Muscle of arm (tissue), 1 donor: ENCODE measurements at regions not wholly inside any gene's neighbourhood (a gene's known extent, or its start where the extent isn't known, plus 50 kb on each side); places are given as distances from the start of the nearest gene placed in this dataset.

Source experiments
- DNase-seq: peaks from one replicate; pipeline ENCODE4 v3.0.0-alpha.2; 2013

DNA sequence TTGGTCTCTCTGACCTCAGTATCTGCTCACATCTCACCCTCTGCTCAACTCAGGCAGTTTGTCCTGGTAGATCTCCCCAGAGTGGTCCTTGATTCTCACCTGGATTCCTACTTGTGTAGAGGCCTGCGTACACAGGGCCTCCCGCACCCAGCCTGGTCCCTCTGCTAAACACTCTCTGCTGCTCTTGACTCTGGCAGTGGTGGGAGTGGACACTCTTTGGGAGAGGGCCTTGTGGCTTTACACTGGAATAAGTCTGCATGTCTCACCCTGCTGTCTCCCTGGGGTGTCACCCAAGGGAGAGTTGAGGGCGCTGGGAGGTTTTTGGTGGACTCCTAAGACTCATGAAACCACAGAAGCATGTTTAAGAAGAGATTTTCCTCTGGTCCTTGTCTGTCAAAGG, 57.3 kb upstream of the ECI2 start:
- no peak for DNase-seq

DNA sequence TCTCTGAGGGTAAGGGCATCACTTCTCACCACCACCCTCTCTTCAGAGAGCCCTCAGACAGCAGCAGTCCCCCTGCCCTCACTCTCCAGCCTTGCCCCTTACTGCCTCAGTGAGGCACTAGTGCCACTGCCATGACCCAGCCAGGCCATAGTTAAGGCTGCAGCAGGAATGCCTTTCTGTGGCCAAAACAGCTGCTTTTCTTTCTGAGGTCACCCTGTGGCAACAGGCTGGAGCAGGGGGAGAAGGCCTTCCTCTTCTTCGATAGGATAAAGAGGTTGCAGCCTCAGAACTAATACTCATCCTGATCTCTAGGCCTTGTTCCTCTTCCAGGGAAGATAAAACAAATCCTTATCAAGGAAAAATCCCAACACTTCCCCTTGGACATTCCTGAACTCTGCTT, 56.8 kb upstream of the ECI2 start:
- no peak for DNase-seq

DNA sequence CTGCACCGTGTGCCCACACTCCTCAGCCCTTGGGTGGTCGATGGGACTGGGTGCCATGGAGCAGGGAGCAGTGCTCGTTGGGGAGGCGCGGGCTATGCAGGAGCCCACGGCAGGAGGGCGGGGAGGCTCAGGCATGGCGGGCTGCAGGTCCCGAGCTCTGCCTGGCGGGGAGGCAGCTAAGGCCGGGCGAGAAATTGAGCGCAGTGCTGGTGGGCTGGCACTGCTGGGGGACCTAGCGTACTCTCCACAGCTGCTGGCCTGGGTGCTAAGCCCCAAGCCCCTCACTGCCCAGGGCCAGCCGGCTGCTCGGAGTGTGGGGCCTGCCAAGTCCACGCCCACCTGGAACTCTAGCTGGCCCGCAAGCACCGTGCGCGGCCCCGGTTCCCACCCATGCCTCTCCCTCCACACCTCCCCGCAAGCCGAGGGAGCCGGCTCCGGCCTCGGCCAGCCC, 55.9 kb upstream of the ECI2 start:
- DNase-seq: no peak

DNA sequence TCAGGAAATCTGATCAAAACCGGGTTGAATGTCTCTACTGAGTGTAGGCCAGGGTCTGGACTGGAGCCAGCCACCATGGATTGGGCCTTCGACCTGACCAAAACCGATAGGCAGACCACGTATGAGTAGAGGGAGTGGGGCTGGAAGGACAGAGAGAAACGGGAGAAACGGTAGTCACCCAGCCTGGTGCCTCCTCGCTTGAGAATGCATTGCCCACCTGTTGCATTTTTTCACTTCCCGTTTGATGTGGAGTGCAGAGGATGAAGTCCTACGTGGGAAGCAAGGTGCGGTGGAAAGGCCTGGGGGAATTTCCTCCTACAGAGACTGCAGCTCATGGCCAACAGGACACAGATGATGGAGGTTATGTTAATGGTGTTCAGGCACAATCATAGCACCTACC, 53.9 kb upstream of the ECI2 start:
- no peak for DNase-seq

DNA sequence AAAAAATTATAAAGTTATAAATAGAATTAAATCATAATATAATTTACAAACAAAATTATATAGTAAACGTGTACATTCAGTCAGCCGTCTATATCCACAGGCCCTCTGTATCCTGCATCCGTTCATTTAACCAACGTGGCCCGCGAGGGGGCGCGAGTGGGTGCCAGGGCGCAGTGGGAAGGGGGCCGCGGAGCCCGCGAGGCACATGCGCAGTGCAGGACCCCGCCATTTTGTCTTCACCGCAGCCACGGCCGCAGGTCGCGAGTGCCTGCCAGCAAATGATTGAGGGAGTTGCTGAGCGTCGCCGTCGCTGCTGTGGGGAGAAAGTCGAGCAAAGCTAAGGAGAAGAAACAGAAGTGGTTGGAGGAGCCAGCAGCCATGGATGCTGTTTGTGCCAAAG, 53.4 kb upstream of the ECI2 start:
- no peak for DNase-seq

DNA sequence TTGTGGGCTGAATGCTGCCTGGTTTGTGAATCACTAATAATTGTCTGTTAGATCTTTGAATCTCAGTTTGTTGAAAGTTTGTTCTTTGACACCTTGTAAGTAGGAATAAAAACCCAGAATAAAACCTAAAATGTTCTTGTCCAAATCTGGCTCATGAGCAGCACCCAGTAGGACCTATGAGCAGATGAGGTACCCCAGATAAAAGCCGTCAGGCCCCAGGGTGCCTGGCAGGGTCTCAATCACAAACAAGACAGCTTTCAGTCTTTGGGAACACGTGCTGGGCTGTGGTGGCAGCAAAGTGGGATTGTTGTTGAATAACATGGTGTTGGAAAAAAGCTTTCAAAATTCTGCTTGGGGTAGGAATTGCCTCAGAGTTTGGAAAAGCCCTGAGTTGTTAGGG, 52.1 kb upstream of the ECI2 start:
- no peak for DNase-seq

DNA sequence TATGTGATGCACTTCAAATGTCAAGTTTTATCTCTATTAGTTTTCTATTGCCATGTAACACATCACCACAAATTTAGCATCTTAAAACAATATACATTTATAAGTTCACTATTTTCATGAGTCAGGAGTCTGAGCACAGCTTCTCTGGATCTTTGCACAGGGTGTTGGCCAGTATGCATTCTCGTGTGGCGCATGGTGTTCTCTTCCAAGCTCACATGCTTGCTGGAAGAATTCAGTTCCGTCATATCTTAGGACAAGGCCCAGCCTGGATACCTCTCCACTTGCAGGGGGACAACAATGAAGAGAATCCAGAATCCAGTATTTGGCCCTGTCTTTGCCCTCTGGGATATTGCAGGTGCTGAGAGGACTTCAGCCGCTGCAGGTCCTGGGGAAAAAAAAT, 51.0 kb upstream of the ECI2 start:
- no peak for DNase-seq

DNA sequence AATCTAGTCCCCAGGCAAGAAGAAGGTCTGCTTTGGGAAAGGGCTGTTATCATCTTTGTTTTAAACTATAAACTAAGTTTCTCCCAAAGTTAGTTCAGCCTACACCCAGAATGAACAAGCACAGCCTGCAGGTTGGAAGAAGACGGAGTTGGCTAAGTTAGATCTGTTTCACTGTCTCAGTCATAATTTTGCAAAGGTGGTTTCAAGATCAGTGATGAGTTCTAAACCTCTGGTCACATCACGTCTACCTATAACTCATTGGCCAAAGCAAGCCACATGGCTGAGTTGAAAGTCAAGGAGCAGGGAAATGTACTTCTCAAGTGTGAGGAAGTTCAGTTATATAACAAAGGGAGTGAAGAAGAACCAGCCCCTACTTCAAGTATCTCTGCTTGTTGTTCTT, 50.5 kb upstream of the ECI2 start:
- no peak for DNase-seq

DNA sequence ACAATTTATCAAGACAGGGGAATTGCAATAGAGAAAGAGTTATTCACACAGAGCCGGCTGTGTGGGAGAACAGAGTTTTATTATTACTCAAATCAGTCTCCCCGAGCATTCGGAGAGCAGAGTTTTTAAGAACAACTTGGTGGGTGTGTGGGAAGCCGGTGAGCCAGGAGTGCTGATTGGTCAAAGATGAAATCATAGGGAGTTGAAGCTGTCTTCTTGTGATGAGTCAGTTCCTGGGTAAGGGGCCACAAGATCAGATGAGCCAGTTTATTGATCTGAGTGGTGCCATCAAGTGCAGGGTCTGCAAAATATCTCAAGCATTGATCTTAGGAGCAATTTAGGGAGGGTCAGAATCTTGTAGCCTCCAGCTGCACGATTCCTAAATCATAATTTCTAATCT, 50.0 kb upstream of the ECI2 start:
- no peak for DNase-seq
